HL-60 (cell line): ENCODE measurements at regions not wholly inside any gene's neighbourhood (a gene's known extent, or its start where the extent isn't known, plus 50 kb on each side); places are given as distances from the start of the nearest gene placed in this dataset.
"Not testable (repeated sequence)": the region's sequence is repeated elsewhere in the genome, so short reads cannot be mapped to it uniquely, and the experiment has no call there.

Experiments
- POLR2AphosphoS5 ChIP-seq: IDR thresholded peaks from 2 replicates; pipeline ENCODE4 v1.6.1; 2012; ENCODE audit warnings: low read depth
- TF ChIP-seq, protein P1 (sequence below): IDR thresholded peaks from one replicate; pipeline ENCODE4 v1.5.1; 2011; ENCODE audit warnings: low read length, control low read depth, inconsistent platforms; ENCODE audit not compliant: insufficient read depth

- TF ChIP-seq, protein P1, sequence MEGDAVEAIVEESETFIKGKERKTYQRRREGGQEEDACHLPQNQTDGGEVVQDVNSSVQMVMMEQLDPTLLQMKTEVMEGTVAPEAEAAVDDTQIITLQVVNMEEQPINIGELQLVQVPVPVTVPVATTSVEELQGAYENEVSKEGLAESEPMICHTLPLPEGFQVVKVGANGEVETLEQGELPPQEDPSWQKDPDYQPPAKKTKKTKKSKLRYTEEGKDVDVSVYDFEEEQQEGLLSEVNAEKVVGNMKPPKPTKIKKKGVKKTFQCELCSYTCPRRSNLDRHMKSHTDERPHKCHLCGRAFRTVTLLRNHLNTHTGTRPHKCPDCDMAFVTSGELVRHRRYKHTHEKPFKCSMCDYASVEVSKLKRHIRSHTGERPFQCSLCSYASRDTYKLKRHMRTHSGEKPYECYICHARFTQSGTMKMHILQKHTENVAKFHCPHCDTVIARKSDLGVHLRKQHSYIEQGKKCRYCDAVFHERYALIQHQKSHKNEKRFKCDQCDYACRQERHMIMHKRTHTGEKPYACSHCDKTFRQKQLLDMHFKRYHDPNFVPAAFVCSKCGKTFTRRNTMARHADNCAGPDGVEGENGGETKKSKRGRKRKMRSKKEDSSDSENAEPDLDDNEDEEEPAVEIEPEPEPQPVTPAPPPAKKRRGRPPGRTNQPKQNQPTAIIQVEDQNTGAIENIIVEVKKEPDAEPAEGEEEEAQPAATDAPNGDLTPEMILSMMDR: not testable (repeated sequence)
- not testable (repeated sequence) for TF ChIP-seq POLR2AphosphoS5
Measured at GRCh38 chr5:62237944-62238343, 68.1 kb upstream of the KIF2A start.
